AG04449 (cell line): ENCODE measurements at regions not wholly inside any gene's neighbourhood (a gene's known extent, or its start where the extent isn't known, plus 50 kb on each side); places are given as distances from the start of the nearest gene placed in this dataset.

ENCODE experiments used
- CTCF ChIA-PET: fragments of 350-600 bp; formaldehyde crosslinking; extraction: SDS; loops from one replicate; lab custom pipeline; 2021; ENCODE audit warnings: antibody characterized with exemption; lab: Yijun Ruan, JAX
- POLR2A ChIA-PET: fragments of 400-600, 350-600 bp; formaldehyde crosslinking; extraction: SDS; loops from one replicate; lab custom pipeline; 2020; ENCODE audit warnings: antibody characterized with exemption, inconsistent platforms; lab: Yijun Ruan, JAX
- DNase-seq: peaks from one replicate; pipeline ENCODE4 v3.0.0-alpha.2; 2010; ENCODE audit warnings: low read depth, low spot score
- H3K4me3 ChIP-seq: 2 replicates; pipeline ENCODE4 v1.5.1; 2011; ENCODE audit warnings: low read depth, mild to moderate bottlenecking, control low read depth, low read length
- TF ChIP-seq, protein P1 (sequence below): IDR thresholded peaks from one replicate; pipeline ENCODE4 v1.5.1; 2011; ENCODE audit warnings: mild to moderate bottlenecking, moderate library complexity, low read length, control low read depth, inconsistent platforms; ENCODE audit not compliant: insufficient read depth; ENCODE audit errors: missing control alignments

DNA sequence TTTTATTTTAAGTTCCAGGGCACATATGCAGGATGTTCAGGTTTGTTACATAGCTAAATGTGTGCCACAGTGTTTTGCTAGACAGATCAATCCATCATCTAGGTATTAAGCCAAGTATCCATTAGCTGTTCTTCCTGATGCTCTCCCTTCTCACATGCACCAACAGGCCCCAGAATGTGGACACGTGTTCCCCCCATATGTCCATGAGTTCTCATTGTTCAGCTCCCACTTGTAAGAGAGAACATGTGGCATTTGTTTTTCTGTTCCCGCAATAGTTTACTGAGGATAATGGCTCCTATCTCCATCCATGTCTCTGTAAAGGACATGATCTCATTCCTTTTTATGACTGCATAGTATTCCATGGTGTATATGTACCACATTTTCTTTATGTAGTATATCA lies 374.8 kb upstream of the FAT1 start:
- TF ChIP-seq, protein P1, sequence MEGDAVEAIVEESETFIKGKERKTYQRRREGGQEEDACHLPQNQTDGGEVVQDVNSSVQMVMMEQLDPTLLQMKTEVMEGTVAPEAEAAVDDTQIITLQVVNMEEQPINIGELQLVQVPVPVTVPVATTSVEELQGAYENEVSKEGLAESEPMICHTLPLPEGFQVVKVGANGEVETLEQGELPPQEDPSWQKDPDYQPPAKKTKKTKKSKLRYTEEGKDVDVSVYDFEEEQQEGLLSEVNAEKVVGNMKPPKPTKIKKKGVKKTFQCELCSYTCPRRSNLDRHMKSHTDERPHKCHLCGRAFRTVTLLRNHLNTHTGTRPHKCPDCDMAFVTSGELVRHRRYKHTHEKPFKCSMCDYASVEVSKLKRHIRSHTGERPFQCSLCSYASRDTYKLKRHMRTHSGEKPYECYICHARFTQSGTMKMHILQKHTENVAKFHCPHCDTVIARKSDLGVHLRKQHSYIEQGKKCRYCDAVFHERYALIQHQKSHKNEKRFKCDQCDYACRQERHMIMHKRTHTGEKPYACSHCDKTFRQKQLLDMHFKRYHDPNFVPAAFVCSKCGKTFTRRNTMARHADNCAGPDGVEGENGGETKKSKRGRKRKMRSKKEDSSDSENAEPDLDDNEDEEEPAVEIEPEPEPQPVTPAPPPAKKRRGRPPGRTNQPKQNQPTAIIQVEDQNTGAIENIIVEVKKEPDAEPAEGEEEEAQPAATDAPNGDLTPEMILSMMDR, result no peak
- ChIA-PET CTCF (interaction anchor here (1.5 kb wide), 1 partner anchor 9 kb away, joined by 4 read pairs; no protein-coding TSS in a partner anchor), POLR2A (no interaction called here)

DNA sequence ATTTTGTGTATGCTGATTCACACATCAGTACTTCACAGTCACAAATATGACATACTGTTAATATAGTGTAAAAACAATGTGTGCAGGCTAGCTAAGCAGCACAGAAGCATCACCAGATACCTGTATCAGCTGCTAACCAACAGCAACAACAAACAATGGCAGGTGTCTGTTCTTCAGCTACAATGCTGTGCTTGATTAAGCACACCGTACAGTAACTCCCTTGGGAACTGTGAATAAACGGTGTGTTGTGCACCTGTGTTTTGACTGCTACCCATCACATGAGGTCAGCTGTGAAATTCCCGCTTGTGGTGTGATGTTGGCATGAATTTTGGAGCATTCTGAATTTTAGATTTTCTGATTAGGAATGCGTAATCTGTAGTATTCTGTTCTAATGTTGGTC lies 379.7 kb upstream of the FAT1 start:
- CTCF ChIA-PET, result no interaction called here
- no peak for DNase-seq

More for the DNA sequence above, 374.8 kb upstream of the FAT1 start:
- no peak overlapping the region for H3K4me3 ChIP-seq
- no peak for DNase-seq

DNA sequence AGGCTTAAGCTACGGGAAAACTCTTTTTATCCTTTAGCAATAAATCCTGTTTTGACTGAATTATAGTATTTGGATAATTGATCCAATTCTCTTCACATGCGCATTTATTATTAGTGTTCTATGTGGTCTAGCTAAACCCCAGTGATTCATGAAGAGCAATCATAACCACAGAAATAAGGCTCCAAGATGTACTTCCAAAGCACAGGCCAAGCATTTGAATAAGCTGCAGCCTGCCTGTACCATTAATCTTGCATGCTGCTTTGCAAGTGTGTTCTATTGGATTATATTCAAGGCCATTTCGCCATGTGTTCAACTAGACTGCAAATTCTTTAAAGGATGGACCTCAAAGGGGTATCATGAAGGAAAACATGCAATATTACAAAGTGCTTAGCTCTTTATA lies 385.2 kb upstream of the FAT1 start:
- DNase-seq, result no peak
- CTCF ChIA-PET, result interaction anchor here (1.1 kb wide), 1 partner anchor 10 kb away, joined by 3 read pairs; no protein-coding TSS in a partner anchor
- POLR2A ChIA-PET, result no interaction called here
- TF ChIP-seq, protein P1, result no peak
- no peak overlapping the region for H3K4me3 ChIP-seq

More for the DNA sequence above, 379.7 kb upstream of the FAT1 start:
- TF ChIP-seq, protein P1, result no peak
- no peak overlapping the region for H3K4me3 ChIP-seq
- POLR2A ChIA-PET, result no interaction called here

DNA sequence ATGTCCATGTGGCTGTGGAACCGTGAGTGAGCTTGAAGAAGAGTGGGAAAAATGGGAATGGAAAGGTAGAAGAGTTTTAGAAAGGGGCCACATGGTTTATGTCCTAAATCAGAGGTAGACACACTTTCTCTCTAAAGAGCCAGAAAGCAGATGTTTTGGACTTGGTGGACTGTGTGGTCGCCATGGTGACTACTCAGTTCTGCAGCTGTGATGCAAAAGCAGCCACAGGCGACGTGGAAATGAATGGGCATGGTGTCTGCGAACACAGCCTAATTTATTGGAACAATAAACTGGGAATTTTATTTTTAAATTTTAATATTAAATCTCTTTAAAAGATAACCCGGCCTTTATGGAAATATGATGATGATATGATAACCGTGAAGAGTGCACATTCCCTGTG lies 386.0 kb upstream of the FAT1 start:
- no peak for DNase-seq
- no peak overlapping the region for H3K4me3 ChIP-seq
- POLR2A ChIA-PET, result no interaction called here
- CTCF ChIA-PET, result interaction anchor here (1.1 kb wide), 2 partner anchors 9 to 160 kb away, joined by 3 read pairs; no protein-coding TSS in a partner anchor
- TF ChIP-seq, protein P1, result no peak

DNA sequence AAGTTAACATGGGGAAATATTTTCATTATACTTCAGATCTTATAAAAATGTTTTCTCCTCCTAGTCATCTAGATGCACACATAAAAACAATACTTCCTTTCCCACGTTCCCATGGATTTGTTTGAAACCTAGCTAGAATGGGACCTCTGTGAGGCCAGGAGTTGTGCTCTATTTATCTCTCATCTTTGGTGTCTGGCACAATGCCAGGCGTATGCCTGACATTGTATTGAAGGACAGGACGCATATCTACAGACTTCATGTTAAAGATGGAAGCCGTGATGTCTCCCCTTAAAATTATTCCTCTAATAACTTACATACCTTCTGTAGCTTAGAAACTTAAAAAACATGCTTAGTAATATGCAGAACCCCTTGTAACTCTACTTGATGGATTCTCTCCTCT lies 394.5 kb upstream of the FAT1 start:
- POLR2A ChIA-PET, result no interaction called here
- H3K4me3 ChIP-seq, result no peak overlapping the region
- CTCF ChIA-PET, result interaction anchor here (0.6 to 1.9 kb wide), 2 partner anchors 9 to 392 kb away, joined by 3 to 5 read pairs; no protein-coding TSS in a partner anchor
- DNase-seq, result no peak
- TF ChIP-seq, protein P1, result no peak

DNA sequence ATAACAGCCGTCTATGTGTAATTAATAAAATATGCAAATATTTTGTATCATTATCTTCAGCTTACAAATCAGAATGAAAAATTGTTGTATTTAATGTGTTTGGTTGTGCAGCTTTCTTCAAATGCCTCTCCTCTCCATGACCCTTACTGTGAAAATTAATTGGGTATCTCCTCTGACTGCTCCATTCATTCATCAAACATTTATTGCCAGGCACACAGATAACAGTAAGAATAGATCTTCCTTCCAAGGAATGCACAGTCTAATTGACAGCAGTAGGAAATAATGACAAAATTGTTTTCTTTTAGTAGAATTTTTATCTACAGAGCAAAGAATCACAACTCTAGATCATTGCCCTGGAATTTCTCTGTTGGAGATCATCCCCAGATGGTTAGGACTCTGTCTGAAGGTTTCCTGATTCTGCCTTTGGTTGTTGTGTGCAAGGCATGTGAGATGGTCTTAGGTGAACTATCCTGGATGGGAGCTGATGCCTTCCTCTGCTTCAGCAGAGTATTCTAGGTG lies 395.0 kb upstream of the FAT1 start:
- no peak for DNase-seq
- TF ChIP-seq, protein P1, result no peak
- ChIA-PET CTCF (interaction anchor here (0.6 to 1.9 kb wide), 2 partner anchors 10 to 393 kb away, joined by 3 to 5 read pairs; no protein-coding TSS in a partner anchor), POLR2A (no interaction called here)
- H3K4me3 ChIP-seq, result no peak overlapping the region
